GF-D8 (cell line): ENCODE measurements at regions not wholly inside any gene's neighbourhood (a gene's known extent, or its start where the extent isn't known, plus 50 kb on each side); places are given as distances from the start of the nearest gene placed in this dataset.
"Not testable (repeated sequence)": the region's sequence is repeated elsewhere in the genome, so short reads cannot be mapped to it uniquely, and the experiment has no call there.

Experiments
- DNase-seq: peaks from one replicate; lab custom pipeline; 2025; lab: John Stamatoyannopoulos, UW

DNA sequence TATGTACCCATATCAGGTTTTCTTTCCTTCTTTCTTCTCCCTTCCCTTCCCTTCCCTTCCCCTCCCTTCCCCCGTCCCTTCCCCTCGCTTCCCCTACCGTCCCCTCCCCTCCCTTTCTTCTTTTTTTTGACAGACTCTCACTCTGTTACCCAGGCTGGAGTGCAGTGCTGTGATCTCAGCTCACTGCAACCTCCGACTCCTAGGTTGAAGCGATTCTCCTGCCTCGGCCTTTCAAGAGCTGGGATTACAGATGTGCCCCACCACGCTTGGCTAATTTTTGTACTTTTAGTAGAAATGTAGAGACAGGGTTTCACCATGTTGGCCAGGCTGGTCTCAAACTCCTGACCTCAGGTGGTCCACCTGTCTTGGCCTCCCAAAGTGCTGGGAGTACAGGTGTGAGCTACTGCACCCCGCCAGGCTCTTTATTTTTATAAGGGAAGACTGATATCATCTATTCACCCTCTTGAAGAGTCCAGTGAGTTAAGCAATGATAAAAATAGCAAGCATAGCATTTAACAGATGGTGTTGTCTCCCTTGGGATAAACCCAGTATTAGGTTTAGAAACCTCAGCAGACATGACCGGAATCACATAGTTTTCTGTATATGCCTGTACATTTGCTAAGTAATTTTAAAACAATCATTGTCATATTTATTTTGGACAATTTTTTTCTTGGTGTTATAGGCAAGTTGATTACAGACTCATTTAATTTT, 888.4 kb downstream of the TRIB2 start:
- DNase-seq: no peak

DNA sequence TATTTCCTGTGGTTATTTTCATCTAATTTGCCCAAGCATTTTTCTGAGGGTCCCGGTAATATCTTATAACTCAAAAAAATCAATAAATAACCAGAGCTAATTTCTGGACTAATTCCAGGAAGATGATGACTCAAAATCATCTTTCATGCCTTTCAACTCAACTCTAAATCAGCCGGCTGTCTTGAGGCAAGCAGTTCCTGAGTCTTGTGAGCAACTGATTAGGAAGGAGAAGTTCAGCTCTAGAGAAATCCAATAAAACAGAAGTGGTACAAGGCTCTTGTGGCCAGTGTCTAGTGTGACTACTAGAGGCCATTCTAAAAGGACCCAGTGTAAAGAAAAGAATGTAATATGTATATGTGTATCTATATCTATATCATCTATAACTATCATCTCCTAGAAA, 890.4 kb downstream of the TRIB2 start:
- DNase-seq: no peak

DNA sequence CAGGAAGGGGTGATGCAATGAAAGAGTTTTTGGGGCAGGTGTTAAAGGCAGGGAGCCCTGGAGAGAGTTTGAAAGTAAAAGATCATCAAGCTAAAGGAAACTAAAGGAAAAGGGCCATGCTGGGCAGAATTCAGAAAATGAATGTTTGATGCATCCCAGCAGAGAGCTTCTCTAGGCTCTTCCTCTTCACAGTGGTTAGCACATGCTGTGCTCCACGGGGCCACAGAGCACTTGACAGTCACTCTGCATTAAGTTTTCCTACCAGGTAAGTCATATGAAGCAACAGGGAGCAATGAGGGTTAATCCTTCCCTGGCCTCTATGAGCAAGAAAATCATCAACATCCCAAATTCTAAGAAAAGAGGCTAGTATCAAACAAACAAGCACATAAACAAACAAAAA, 895.2 kb downstream of the TRIB2 start:
- no peak for DNase-seq

DNA sequence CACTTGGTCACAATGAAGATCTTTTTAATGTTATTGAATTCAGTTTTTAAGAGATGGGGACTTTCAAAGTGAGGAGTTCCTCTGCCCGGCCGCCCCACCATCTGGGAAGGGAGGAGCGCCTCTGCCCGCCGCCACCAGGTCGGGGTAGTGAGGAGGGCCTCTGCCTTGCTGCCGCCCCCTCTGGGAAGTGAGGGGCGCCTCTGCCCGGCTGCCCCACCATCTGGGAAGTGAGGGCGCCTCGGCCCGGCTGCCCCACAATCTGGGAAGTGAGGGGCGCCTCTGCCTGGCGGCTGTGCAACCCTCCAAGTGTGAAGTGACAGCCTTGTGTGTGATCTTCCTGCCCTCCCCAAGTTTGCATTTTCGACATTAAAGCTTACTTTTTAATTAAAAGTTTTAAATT, 899.3 kb downstream of the TRIB2 start:
- no peak for DNase-seq

DNA sequence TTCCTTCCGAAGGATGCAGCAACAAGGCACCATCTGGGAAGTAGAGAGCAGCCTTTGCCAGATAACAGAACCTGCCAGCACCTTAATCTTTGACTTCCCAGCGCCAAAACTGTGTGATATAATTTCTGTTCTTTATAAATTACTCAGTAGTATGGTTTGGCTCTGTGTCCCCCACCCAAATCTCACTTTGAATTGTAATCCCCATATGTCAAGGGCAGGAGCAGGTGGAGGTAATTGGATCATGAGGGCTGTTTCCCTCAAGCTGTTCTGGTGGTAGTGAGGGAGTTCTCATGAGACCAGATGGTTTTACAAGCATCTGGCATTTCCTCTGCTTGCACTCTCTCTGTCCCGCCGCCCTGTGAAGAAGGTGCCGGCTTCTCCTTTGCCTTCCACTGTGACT, 899.9 kb downstream of the TRIB2 start:
- no peak for DNase-seq

DNA sequence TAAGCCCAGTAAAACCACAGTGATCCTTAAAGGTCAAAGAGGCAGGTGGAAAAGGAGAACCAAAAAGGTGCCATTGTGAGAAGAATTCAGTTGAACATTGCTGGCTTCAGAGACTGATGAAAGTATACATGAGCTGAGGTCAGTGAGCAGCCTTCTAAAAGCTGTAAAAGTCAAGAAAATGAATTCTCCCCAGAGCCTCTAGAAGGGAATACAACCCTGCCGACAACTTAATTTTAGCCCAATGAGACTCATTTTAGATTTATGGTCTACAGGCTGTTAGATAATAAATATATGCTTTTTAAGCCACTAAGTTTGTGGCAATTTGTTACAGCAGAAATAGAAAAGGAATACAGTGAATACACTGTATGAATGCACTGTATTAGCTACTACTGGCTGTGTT, 911.4 kb downstream of the TRIB2 start:
- DNase-seq: no peak

DNA sequence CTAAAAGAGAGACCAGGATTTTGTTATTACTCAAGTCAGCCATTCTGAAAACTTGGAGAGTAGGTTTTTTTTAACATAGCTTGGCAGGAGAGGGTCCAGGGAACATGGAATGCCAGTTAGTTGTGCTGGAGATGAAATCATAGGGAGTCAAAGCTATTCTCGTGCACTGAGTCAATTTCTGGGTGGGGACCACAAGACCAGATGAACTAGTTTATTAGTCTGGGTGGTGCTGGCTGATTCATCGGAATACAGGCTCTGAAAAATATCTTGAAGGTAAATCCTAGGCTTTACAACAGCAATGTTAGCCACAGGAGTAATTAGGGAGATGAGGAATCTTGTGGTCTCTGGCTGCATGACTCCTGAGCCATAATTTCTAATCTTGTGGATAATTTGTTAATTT, 921.4 kb downstream of the TRIB2 start:
- no peak for DNase-seq

DNA sequence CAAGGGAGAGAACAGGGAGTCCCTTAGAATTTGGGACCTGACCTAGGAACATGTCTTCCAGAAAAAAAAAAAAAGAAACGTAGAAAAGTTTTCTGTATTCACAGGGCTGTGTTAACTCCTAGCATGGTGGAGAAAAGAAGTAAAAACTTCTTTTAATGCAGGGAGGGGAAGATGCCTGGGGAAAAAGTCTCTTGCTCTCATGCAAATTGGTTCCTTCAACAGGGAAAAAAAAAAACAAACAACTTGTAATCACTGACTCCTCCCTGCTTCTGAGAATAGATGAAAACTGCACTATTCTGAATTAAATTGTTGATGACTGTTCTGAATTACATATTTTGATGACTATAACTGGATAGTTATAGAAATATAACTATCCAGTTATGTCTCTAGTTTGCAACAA, 933.2 kb downstream of the TRIB2 start:
- DNase-seq: no peak

DNA sequence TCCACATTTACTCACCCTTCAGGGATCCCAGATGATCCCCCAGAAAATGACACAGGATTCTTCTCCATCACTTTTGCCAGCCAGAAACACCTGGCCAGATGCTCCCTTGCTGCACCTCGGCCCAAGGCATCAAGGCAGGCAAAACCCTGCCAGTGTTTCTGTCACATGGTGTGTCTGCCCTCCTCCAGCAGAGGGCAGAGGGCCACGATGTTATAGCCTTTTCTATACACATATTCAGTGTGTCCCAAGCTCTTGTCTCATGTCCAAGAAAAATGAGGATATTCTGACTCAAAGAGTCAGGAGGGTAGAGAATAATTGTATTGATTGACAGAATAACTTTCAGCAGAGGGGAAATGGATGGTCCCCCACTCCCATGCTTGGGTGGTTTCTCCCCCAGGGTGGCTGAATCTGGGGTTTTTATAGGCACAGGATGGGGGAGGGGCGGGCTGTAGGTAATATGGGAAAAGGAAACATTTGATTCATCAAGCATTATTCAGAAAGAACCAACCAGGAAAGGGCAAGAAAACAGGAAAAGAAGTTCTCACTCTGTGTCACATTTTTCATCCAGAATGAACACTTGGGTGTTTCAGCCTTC, 933.9 kb downstream of the TRIB2 start:
- DNase-seq: no peak

DNA sequence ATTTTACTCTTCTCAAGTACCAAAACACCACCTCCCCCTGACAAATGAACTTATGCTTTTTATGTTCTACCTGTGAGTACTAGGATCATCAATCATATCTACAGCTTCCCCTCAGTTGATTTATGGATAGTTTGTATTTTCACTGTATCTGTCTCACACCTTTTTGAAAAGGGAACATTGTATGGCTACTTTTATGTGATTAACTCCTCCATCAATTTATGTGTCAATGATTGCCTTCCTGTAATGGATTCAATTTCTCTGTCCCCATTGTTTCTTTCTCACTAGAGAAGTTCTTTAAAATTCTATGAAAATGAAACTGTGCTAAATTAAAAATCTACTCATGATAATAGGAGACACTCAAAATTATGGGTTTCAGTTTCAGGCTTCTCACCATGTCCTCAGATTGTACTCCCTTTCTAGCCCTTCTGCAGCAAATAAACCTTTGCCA, 935.0 kb downstream of the TRIB2 start:
- no peak for DNase-seq

DNA sequence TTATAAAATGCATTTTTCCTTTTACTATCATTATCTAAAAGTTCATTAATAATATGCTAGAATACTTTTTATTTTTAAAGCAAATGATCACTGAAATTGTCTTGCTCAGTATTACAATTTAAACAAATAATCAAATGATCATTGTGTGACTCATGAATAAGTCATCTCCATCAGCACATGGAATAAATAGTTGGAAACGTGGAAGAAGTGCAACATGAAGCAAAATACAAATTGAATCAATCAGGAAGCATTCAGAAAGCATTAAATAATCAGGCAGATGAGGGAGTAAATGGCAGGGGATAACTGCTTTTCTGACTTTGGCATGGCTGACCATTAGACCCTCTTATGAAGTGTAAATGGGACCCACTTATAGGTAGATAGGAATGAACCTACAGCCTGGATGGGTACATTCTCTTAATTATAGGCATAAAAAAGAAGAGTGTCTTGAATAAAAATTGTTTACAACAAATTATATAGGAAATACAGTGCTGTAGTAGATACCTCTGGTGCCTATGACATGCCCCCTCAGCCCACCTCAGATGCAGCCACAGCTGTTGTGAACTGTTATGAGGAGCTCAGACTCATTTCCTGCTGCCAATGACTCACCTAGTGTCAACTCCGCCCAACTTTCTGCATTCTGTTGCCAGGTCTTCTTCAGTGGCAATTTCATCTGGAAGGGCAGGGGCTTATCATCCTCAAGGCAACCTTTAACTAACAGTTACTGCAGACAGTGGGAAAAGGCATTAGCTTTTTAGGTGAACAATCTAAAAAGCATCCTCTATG, 936.0 kb downstream of the TRIB2 start:
- DNase-seq: no peak

DNA sequence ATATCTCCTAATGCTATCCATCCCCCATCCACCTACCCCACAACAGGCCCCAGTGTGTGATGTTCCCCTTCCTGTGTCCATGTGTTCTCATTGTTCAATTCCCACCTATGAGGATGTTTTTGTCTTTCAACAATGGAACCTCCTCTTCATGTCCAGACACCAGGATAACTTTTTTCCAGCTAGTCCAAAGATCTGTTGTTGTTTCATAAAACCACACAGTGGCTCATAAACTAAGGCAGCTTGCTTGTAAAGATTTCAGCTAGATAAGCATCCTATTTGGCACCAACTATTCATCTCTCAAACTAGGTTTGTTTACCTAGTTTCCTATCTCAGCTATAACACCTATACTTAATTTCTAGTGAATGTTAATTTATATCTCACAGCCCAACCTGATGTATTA, 937.7 kb downstream of the TRIB2 start:
- DNase-seq: no peak

DNA sequence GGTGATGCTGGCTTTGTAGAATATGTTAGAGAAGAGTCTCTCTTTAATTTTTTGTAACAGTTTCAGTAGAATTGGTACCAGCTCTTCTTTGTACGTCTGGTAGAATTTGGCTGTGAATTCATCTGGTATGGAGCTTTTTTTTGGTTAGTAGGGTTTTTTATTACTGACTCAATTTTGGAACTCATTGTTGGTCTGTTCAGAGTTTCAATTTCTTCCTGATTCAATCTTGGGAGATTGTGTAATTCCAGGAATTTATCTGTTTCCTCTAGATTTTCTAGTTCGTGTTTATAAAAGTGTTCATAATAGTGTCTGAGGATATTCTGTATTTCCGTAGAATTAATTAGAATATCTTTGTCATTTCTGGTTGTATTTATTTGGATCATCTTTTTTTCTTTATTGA, 943.5 kb downstream of the TRIB2 start:
- no peak for DNase-seq

DNA sequence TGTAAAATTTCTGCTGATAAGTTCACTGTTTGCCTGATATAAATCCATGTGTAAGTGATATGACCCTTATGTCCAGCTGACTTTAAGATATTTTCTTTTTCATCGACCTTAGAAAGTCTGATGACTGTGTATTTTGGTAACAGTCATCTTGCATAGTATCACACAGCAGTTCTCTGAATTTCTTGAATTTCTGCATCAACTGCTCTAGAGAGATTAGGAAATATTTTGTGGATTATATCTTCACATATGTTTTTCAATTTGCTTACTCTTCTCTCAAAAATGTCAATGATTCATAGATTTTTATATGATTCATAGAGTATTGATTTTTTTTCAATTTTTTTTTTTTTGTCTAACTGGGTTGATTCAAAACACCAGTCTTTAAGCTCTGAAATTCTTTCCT, 945.3 kb downstream of the TRIB2 start:
- DNase-seq: no peak

DNA sequence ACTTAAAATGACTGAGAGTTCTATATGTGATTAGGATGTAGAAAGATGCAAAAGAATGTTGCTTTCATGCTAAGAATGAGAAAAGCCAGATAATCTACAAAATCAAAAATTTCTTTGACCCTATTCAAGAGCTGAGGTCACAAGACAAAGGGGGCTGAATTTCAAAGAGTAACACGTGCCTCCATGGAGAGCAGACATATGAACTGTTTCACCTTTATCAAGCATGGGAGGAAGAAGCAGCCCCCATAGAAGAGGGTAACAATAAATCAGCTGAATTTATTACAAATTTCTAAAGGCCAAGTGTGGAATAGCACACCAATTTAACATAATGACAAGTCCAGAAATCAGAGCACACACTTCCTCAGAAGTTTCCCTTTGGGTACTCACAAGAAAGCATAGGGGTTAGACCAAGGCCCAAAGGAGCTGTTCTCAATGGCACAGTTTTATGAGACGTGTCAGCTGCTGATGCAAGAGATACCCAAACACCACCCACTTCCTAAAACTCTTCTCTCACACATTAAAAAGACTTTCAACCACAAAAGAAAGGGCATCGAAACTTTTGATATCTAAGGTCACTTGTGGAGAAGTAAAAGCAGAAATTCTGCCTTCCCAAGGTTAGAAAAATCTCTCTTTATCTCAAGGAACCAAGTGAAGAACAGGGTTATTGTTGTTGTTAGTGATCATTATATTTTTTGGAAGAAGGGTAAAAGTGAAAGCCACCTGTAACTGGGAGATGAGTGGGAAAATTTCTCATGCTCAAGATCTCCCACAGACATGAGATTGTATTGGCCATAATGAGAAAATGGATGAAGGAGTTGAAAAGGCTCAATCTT, 950.1 kb downstream of the TRIB2 start:
- DNase-seq: no peak

DNA sequence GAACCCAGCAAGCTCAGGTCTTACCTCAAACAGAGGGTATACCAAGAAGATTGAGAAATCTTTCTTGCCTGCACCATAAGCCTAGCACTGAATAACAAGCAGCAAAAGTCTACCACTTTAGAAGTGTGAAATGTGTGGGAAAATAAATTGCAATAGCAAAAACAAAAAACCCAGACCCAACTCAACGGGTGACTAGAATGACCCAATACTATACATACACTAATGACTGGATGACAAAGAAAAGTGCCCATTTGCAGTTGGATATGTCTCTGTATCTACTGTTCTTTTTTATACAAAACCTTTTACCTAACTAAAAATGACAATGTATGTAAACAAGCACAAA, 950.6 kb downstream of the TRIB2 start:
- DNase-seq: no peak

DNA sequence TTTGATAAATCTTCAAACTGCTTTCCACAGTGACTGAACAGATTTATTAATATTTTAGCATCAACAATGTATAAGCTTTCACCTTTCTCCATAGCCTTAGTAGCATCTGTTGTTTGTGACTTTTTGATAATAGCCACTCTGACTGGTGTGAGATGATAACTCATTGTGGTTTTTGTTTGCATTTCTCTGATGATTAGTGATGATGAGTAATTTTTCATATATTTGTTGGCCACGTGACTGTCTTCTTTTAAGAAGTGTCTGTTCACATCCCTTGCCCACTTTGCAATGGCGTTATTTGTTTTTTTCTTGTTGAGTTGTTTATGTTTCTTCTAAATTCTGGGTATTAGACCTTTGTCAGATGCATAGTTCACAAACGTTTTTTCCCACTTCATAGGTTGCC, 952.9 kb downstream of the TRIB2 start:
- no peak for DNase-seq

DNA sequence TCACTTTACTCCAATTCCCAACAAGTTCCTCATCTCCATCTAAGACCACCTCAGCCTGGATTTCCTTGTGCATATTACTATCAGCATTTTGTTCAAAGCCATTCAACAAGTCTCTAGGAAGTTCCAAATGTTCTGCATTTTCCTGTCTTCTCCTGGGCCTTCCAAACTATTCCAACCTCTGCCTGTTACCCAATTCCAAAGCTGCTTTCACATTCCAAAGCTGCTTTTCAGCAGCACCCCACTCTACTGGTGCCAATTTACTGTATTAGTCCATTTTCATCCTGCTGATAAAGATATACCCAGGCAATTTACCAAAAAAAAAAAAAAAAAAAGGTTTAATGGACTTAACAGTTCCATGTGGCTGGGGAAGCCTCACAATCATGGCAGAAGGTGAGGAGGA, 957.1 kb downstream of the TRIB2 start:
- DNase-seq: not testable (repeated sequence)

DNA sequence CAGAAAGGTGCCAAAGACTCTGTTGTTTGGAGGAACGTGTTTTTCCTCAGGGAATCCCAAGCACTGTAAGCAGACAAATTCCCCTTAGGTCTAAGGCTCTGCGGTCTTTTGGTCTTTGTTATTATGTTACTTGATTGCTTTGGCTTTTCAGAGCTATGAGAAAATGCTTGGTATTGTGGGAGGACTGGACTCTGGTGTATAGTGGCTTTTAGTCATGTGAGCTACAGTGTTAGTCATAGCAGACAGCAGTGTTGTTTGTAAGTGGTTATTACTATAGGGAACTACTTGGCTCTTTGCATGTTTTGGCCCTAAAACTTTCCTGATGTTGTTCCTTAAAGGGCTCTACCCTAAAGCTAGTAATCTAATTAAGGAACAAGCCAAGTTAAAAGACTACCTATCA, 956.2 kb upstream of the LRATD1 start:
- DNase-seq: no peak

DNA sequence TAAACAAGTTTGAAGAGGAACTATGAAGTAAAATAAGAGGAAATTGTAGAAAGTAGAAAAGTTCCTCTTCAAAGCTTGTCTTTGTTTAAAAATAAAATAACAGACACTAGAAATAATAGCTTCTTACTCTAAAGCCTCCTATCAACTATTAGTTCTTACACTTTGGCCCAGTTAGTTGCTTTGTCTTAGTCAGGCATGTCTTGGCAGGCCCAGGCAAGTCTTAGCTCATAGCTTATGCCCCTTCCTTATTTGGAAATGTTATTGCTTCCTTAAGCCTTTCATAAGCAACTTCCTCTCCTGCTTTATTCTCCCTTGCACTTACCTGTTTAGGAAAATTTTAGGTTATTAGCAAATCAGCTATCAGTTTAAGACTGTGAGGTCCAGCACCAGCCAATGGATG, 950.6 kb upstream of the LRATD1 start:
- no peak for DNase-seq

DNA sequence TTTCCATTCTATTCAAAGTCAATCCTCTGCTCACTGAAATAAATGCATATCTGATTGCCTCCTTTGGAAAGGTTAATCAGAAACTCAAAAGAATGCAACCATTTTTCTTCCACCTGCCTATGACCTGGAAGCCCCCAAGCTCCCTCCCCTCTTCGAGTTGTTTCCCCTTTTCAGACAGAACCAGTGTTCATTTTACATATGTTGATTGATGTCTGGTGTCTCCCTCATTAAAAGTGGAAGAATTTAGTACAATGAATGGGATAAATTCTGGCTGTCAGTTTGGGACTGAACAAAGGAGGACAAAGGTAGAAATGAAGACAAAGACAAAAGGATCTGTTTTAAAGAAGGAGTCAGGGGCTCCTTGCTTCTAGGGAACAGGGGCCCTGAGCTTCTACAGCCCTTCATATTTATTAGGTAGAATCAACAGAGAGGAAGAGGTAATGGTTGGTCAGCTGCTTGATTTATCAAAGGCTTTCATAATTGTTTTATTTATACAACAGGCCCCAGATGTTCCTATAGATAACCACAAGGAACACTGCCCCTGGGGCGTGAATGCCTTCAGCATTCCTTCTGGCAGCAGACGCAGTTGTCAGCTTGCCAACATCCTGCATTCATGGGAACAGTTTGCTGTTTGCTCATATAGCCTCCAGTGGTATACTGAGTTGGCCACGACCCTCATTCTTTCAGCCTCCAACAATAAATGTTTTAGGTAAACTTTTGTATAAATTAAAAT, 949.8 kb upstream of the LRATD1 start:
- DNase-seq: no peak

DNA sequence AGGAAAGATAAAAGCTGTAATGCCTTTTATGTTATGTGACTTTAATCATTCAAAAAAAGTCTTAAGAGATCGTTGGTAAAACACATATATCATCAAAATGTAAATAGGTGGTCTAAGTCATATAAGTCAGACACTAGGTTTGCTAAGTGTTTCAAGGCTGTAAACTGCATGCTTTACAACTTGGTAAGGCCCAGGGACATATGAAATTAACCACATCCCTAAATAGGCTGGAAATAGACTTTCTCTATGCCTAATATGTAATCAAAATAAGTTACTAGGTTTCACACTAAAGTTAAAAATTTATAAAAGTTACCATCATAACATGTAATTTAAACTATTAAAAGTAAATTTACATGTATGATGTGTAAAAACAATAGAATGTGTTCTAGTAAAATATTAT, 946.3 kb upstream of the LRATD1 start:
- no peak for DNase-seq
